Liver (tissue), 8 donors: ENCODE measurements at regions not wholly inside any gene's neighbourhood (a gene's known extent, or its start where the extent isn't known, plus 50 kb on each side); places are given as distances from the start of the nearest gene placed in this dataset.

Source experiments
- DNase-seq: peaks from one replicate; pipeline ENCODE4 v3.0.0-alpha.2; 2017; ENCODE audit warnings: low spot score
- H3K27ac ChIP-seq, 2 donors: one replicate each; pipeline ENCODE4 v1.7.0; 2013; ENCODE audit warnings: inconsistent platforms in 2 of 2, low read length in 2 of 2, control low read depth in 1 of 2, low read depth in 1 of 2, mild to moderate bottlenecking in 1 of 2
- H3K27me3 ChIP-seq, 4 donors: one replicate each; pipeline versions ENCODE4 v1.6.1 to v1.7.0; 2013; ENCODE audit warnings: low read length in 3 of 4, inconsistent platforms in 1 of 4, mild to moderate bottlenecking in 1 of 4, moderate library complexity in 1 of 4; ENCODE audit not compliant: control insufficient read depth in 4 of 4, insufficient read depth in 4 of 4
- H3K36me3 ChIP-seq, 4 donors: one replicate each; pipeline versions ENCODE4 v1.6.1 to v1.7.0; 2013; ENCODE audit warnings: low read length in 3 of 4, mild to moderate bottlenecking in 3 of 4, low read depth in 1 of 4, moderate library complexity in 1 of 4; ENCODE audit not compliant: control insufficient read depth in 4 of 4, insufficient read depth in 3 of 4
- H3K4me1 ChIP-seq, 4 donors: one replicate each; pipeline versions ENCODE4 v1.6.1 to v1.7.0; 2013; ENCODE audit warnings: low read length in 3 of 4, mild to moderate bottlenecking in 3 of 4, moderate library complexity in 1 of 4; ENCODE audit not compliant: control insufficient read depth in 4 of 4, insufficient read depth in 4 of 4
- H3K4me3 ChIP-seq, 3 donors: one replicate each; pipeline versions ENCODE4 v1.6.1 to v1.7.0; 2013; ENCODE audit warnings: low read length in 3 of 3, control low read depth in 1 of 3, low read depth in 1 of 3, mild to moderate bottlenecking in 1 of 3
- H3K9ac ChIP-seq, 2 donors: one replicate each; pipeline ENCODE4 v1.7.0; 2013; ENCODE audit warnings: low read length in 2 of 2, mild to moderate bottlenecking in 2 of 2, moderate library complexity in 2 of 2, control low read depth in 1 of 2, low read depth in 1 of 2
- H3K9me3 ChIP-seq, 4 donors: one replicate each; pipeline versions ENCODE4 v1.6.1 to v1.7.0; 2013; ENCODE audit warnings: low read length in 3 of 4; ENCODE audit not compliant: control insufficient read depth in 4 of 4
- ATF3 ChIP-seq: IDR thresholded peaks from 2 replicates; pipeline ENCODE4 v1.6.1; 2016; ENCODE audit warnings: antibody characterized with exemption
- CTCF ChIP-seq: fragments of 150-350 bp; IDR thresholded peaks from 2 replicates; pipeline ENCODE4 v1.5.1; 2017; ENCODE audit warnings: improper control_type of control experiment, low read depth, low read length; ENCODE audit not compliant: missing input control
- EGR1 ChIP-seq, 2 donors: IDR thresholded peaks; 2 replicates each; pipeline ENCODE4 v1.6.1; 2016 to 2018; ENCODE audit warnings: antibody characterized with exemption in 2 of 2, low read depth in 2 of 2
- FOXA1 ChIP-seq: IDR thresholded peaks from 2 replicates; pipeline ENCODE4 v1.6.1; 2016; ENCODE audit warnings: antibody characterized with exemption
- FOXA2 ChIP-seq: IDR thresholded peaks from 2 replicates; pipeline ENCODE4 v1.6.1; 2016; ENCODE audit warnings: antibody characterized with exemption
- GABPA ChIP-seq, 2 donors: IDR thresholded peaks in 1 of 2; conservative IDR thresholded peaks in 1 of 2; 2 replicates each; pipeline ENCODE4 v1.6.1; 2016; ENCODE audit warnings: antibody characterized with exemption in 2 of 2, mild to moderate bottlenecking in 1 of 2, moderate library complexity in 1 of 2
- HNF4A ChIP-seq, 2 donors: conservative IDR thresholded peaks; 2 replicates each; pipeline ENCODE4 v1.6.1; 2016; ENCODE audit warnings: antibody characterized with exemption in 2 of 2, mild to moderate bottlenecking in 2 of 2
- HNF4G ChIP-seq: IDR thresholded peaks from 2 replicates; pipeline ENCODE4 v1.6.1; 2016; ENCODE audit warnings: antibody characterized with exemption
- JUND ChIP-seq, 2 donors: IDR thresholded peaks; 2 replicates each; pipeline ENCODE4 v1.6.1; 2016; ENCODE audit warnings: antibody characterized with exemption in 2 of 2
- MAX ChIP-seq: IDR thresholded peaks from 2 replicates; pipeline ENCODE4 v1.6.1; 2016; ENCODE audit warnings: antibody characterized with exemption
- NR2F2 ChIP-seq: IDR thresholded peaks from 2 replicates; pipeline ENCODE4 v1.6.1; 2016; ENCODE audit warnings: antibody characterized with exemption
- RAD21 ChIP-seq, 2 donors: IDR thresholded peaks; 2 replicates each; pipeline ENCODE4 v1.6.1; 2016; ENCODE audit warnings: antibody characterized with exemption in 2 of 2, mild to moderate bottlenecking in 2 of 2
- REST ChIP-seq: IDR thresholded peaks from 2 replicates; pipeline ENCODE4 v1.6.1; 2016; ENCODE audit warnings: antibody characterized with exemption, mild to moderate bottlenecking
- RXRA ChIP-seq, 2 donors: IDR thresholded peaks; 2 replicates each; pipeline ENCODE4 v1.6.1; 2017 to 2018; ENCODE audit warnings: antibody characterized with exemption in 2 of 2, mild to moderate bottlenecking in 1 of 2
- SP1 ChIP-seq: IDR thresholded peaks from 2 replicates; pipeline ENCODE4 v1.6.1; 2018; ENCODE audit warnings: antibody characterized with exemption, mild to moderate bottlenecking
- TAF1 ChIP-seq: conservative IDR thresholded peaks from 2 replicates; pipeline ENCODE4 v1.6.1; 2016; ENCODE audit warnings: antibody characterized with exemption, mild to moderate bottlenecking
- YY1 ChIP-seq: IDR thresholded peaks from 2 replicates; pipeline ENCODE4 v1.6.1; 2016; ENCODE audit warnings: antibody characterized with exemption, mild to moderate bottlenecking
- ZBTB33 ChIP-seq: IDR thresholded peaks from 2 replicates; pipeline ENCODE4 v1.6.1; 2016; ENCODE audit warnings: antibody characterized with exemption
- WGBS: extraction: QIAGEN DNeasy Blood & Tissue Kit; methylation state at CpG from one replicate; pipeline ENCODE4 v1.1.7; 2013; 5-methylcytosine and 5-hydroxymethylcytosine counted together
- donor health status: healthy.
- donor health status: healthy.
- donor health status: healthy.
- donor health status: healthy.
- donor health status: healthy.

- no peak for DNase-seq
- Histone ChIP-seq H3K9ac (no peak overlapping the region), H3K9me3 (peaks cover 0 to 2% (median 0%) of the 10 kb centered on the region in 4 donors), H3K36me3 (no peaks in the 10 kb centered on the region), H3K4me3 (no peak overlapping the region), H3K27me3 (peaks cover 0 to 3% (median 1%) of the 10 kb centered on the region in 4 donors), H3K4me1 (no peaks in the 10 kb centered on the region), H3K27ac (no peak overlapping the region)
- 56% methylated on average over 4 of the region's 4 CpGs for WGBS
- TF ChIP-seq CTCF (no peak), TAF1 (no peak), ZBTB33 (no peak), EGR1 (IDR thresholded peaks at IDR 0.05; ENCODE audit: low read depth in 2 of 2) (no peak), HNF4A (conservative IDR thresholded peaks at IDR 0.05) (no peak), HNF4G (no peak), ATF3 (no peak), GABPA (IDR thresholded peaks at IDR 0.05 in 1 of 2, conservative IDR thresholded peaks at IDR 0.05 in 1 of 2) (no peak), RXRA (IDR thresholded peaks at IDR 0.05) (no peak), NR2F2 (no peak), FOXA1 (no peak), JUND (IDR thresholded peaks at IDR 0.05) (no peak), MAX (no peak), FOXA2 (no peak), RAD21 (IDR thresholded peaks at IDR 0.05) (no peak), SP1 (no peak), REST (no peak), YY1 (no peak)
Observed at GRCh38 chr16:65406116-65406515, 284.3 kb upstream of the CDH11 start.

- 77% methylated on average over 6 of the region's 6 CpGs for WGBS
- Histone ChIP-seq H3K27me3 (no peaks in the 10 kb centered on the region), H3K27ac (no peak overlapping the region), H3K9me3 (no peaks in the 10 kb centered on the region), H3K4me1 (no peaks in the 10 kb centered on the region), H3K9ac (no peak overlapping the region), H3K4me3 (no peak overlapping the region), H3K36me3 (no peaks in the 10 kb centered on the region)
- TF ChIP-seq CTCF (no peak), GABPA (IDR thresholded peaks at IDR 0.05 in 1 of 2, conservative IDR thresholded peaks at IDR 0.05 in 1 of 2) (no peak), ZBTB33 (no peak)
- DNase-seq: no peak
Observed at GRCh38 chr16:65394281-65394680, 272.4 kb upstream of the CDH11 start.
